NCI-H510A (cell line): ENCODE measurements at regions not wholly inside any gene's neighbourhood (a gene's known extent, or its start where the extent isn't known, plus 50 kb on each side); places are given as distances from the start of the nearest gene placed in this dataset.

ENCODE experiments used
- DNase-seq: peaks from one replicate; lab custom pipeline; 2025; lab: John Stamatoyannopoulos, UW

GRCh38 chr3:106215047-106215446 is 346.2 kb upstream of the CBLB start:
- DNase-seq = no peak

GRCh38 chr3:106217745-106218144 is 348.9 kb upstream of the CBLB start:
- no peak for DNase-seq

GRCh38 chr3:106227068-106227467 is 358.3 kb upstream of the CBLB start:
- no peak for DNase-seq

- no peak for DNase-seq
Observed at GRCh38 chr3:106228271-106228670, 359.5 kb upstream of the CBLB start.

GRCh38 chr3:106229495-106230278 is 360.9 kb upstream of the CBLB start:
- DNase-seq = no peak

- DNase-seq = no peak
Observed at GRCh38 chr3:106231086-106231485, 362.3 kb upstream of the CBLB start.

- no peak for DNase-seq
Observed at GRCh38 chr3:106232956-106233355, 364.1 kb upstream of the CBLB start.

GRCh38 chr3:106239195-106239697 is 370.4 kb upstream of the CBLB start:
- no peak for DNase-seq

- no peak for DNase-seq
Observed at GRCh38 chr3:106241593-106241992, 372.8 kb upstream of the CBLB start.

- DNase-seq = no peak
Observed at GRCh38 chr3:106242781-106243180, 374.0 kb upstream of the CBLB start.

GRCh38 chr3:106245400-106245799 is 376.6 kb upstream of the CBLB start:
- DNase-seq = no peak

GRCh38 chr3:106247902-106248684 is 379.3 kb upstream of the CBLB start:
- no peak for DNase-seq

GRCh38 chr3:106249159-106249558 is 380.3 kb upstream of the CBLB start:
- no peak for DNase-seq

- no peak for DNase-seq
Observed at GRCh38 chr3:106249981-106250380, 381.2 kb upstream of the CBLB start.

- no peak for DNase-seq
Observed at GRCh38 chr3:106251160-106251892, 382.5 kb upstream of the CBLB start.

GRCh38 chr3:106255870-106256248 is 387.0 kb upstream of the CBLB start:
- DNase-seq = no peak

GRCh38 chr3:106256249-106256957 is 387.6 kb upstream of the CBLB start:
- DNase-seq = no peak

GRCh38 chr3:106257172-106257571 is 388.4 kb upstream of the CBLB start:
- DNase-seq = no peak

GRCh38 chr3:106261396-106261795 is 392.6 kb upstream of the CBLB start:
- DNase-seq = no peak

GRCh38 chr3:106261915-106262683 is 393.3 kb upstream of the CBLB start:
- no peak for DNase-seq

- DNase-seq = no peak
Observed at GRCh38 chr3:106263011-106263410, 394.2 kb upstream of the CBLB start.
